GM10266 (cell line): ENCODE measurements at regions not wholly inside any gene's neighbourhood (a gene's known extent, or its start where the extent isn't known, plus 50 kb on each side); places are given as distances from the start of the nearest gene placed in this dataset.

Experiments
- DNase-seq: peaks from one replicate; pipeline ENCODE4 v3.0.0; 2012; ENCODE audit errors: extremely low spot score
- TF ChIP-seq, protein P1 (sequence below): IDR thresholded peaks from 2 replicates; pipeline ENCODE4 v1.5.1; 2012; ENCODE audit warnings: mild to moderate bottlenecking, low read depth; ENCODE audit not compliant: control insufficient read depth, insufficient read depth; ENCODE audit errors: missing control alignments

- TF ChIP-seq, protein P1, sequence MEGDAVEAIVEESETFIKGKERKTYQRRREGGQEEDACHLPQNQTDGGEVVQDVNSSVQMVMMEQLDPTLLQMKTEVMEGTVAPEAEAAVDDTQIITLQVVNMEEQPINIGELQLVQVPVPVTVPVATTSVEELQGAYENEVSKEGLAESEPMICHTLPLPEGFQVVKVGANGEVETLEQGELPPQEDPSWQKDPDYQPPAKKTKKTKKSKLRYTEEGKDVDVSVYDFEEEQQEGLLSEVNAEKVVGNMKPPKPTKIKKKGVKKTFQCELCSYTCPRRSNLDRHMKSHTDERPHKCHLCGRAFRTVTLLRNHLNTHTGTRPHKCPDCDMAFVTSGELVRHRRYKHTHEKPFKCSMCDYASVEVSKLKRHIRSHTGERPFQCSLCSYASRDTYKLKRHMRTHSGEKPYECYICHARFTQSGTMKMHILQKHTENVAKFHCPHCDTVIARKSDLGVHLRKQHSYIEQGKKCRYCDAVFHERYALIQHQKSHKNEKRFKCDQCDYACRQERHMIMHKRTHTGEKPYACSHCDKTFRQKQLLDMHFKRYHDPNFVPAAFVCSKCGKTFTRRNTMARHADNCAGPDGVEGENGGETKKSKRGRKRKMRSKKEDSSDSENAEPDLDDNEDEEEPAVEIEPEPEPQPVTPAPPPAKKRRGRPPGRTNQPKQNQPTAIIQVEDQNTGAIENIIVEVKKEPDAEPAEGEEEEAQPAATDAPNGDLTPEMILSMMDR, result no peak
- DNase-seq, result no peak
Observed at GRCh38 chr7:42761486-42761885, 150.4 kb downstream of the C7orf25 start.

DNA sequence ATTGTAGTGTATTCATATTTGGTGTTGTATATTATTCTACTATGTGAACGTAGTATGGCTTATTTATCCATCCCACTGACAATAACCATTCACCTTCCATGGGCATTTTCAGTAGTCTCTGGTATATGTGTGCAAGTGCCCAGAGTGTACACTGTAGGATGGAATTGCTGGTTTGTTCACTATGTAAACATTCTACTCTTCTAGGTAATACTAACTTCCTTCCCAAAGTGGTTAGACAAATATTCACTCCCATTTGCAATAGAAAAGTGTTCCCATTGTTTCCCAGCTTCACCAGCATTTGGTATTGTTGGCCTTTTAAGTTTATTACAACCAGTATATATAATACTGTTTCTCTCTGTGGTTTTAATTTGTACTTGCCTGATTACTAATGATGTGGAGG lies 153.7 kb downstream of the C7orf25 start:
- TF ChIP-seq, protein P1, result no peak
- DNase-seq, result no peak

GRCh38 chr7:42756841-42757240 lies 155.0 kb downstream of the C7orf25 start:
- DNase-seq, result no peak
- TF ChIP-seq, protein P1, result no peak

- DNase-seq, result no peak
- TF ChIP-seq, protein P1, result no peak
Observed at GRCh38 chr7:42753811-42754363, 158.0 kb downstream of the C7orf25 start.

GRCh38 chr7:42753367-42753766 lies 158.5 kb downstream of the C7orf25 start:
- TF ChIP-seq, protein P1, result no peak
- no peak for DNase-seq

- TF ChIP-seq, protein P1, result no peak
- DNase-seq, result no peak
Observed at GRCh38 chr7:42750172-42750571, 161.7 kb downstream of the C7orf25 start.

DNA sequence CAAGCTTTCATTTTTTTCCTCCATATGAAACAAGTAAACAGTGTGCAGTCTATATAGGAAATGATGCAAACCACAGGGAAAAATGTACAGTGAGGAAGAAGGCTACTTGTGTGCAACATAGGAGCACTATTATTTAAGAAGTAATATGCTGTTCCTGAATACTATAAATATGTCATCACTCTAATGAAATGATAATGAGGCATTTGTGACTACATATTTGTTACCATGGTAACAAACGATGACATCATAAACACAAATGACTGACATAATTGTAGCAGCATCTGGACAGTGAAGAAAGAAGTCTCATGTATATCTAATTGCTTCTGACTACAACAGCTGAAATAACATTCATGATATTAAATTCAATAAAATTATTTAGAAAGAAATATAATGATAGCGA lies 164.8 kb downstream of the C7orf25 start:
- TF ChIP-seq, protein P1, result no peak
- no peak for DNase-seq
